A549 (cell line): ENCODE measurements at regions not wholly inside any gene's neighbourhood (a gene's known extent, or its start where the extent isn't known, plus 50 kb on each side); places are given as distances from the start of the nearest gene placed in this dataset.
"Not testable (repeated sequence)": the region's sequence is repeated elsewhere in the genome, so short reads cannot be mapped to it uniquely, and the experiment has no call there.

Experiments
- ATAC-seq, 2 experiments: fragments of 200-7000 bp in 1 of 2; fragments of >200 bp in 1 of 2; cut with Nextera tagmentation in 1 of 2; cut with Tn5 transposase in 1 of 2; 3 replicates each; pipeline versions ENCODE4 v1.8.0 to v1.9.1; 2018 to 2020; ENCODE audit warnings: mild to moderate bottlenecking in 1 of 2, moderate library complexity in 1 of 2
- CTCF ChIA-PET: fragments of 300-600 bp; sonication (Branson Sonifier 250); formaldehyde crosslinking; extraction: SDS; loops from one replicate; lab custom pipeline; 2021; ENCODE audit warnings: antibody characterized with exemption, inconsistent platforms; lab: Yijun Ruan, JAX
- POLR2A ChIA-PET: fragments of 350-600 bp; formaldehyde crosslinking; extraction: SDS; loops from one replicate; lab custom pipeline; 2021; ENCODE audit warnings: antibody characterized with exemption, inconsistent platforms; lab: Yijun Ruan, JAX
- DNase-seq, 2 experiments: peaks; one replicate each; pipeline versions ENCODE4 v3.0.0 to v3.0.0-alpha.2; 2011 to 2016; ENCODE audit warnings: low read depth in 1 of 2, low spot score in 1 of 2
- FAIRE-seq: peaks from 2 replicates; lab custom pipeline; 2011; peaks lifted over from hg19 to GRCh38; lab: Jason Lieb, UNC
- H3K27ac ChIP-seq, 2 experiments: fragments of >200 bp; sonication (Bioruptor Twin); formaldehyde crosslinking; 3 replicates each; pipeline ENCODE4 v1.5.1; 2016 to 2017
- H3K4me1 ChIP-seq: fragments of >200 bp; sonication (Bioruptor Twin); formaldehyde crosslinking; 3 replicates; pipeline ENCODE4 v1.6.1; 2016
- H3K4me2 ChIP-seq: fragments of >200 bp; sonication (Bioruptor Twin); formaldehyde crosslinking; 3 replicates; pipeline ENCODE4 v1.6.1; 2016
- H3K4me3 ChIP-seq: fragments of >200 bp; sonication (Bioruptor Twin); formaldehyde crosslinking; 3 replicates; pipeline ENCODE4 v1.5.1; 2016
- H3K9me3 ChIP-seq: fragments of >200 bp; sonication (Bioruptor Twin); formaldehyde crosslinking; 3 replicates; pipeline ENCODE4 v1.6.1; 2016
- BHLHE40 ChIP-seq: IDR thresholded peaks from 2 replicates; pipeline ENCODE4 v1.6.1; 2012; ENCODE audit warnings: low read depth, low read length, inconsistent platforms
- CEBPB ChIP-seq, 2 experiments: fragments of >200 bp in 1 of 2; sonication (Bioruptor Twin) in 1 of 2; formaldehyde crosslinking in 1 of 2; IDR thresholded peaks; 2 replicates each; pipeline ENCODE4 v1.6.1; 2012 to 2016
- EHF ChIP-seq: fragments of 250-450 bp; sonication (Bioruptor Pico); IDR thresholded peaks from 2 replicates; pipeline ENCODE4 v1.5.0; 2020; ENCODE audit warnings: mild to moderate bottlenecking
- EHMT2 ChIP-seq: fragments of 200-600 bp; sonication (generic); IDR thresholded peaks from 2 replicates; pipeline ENCODE4 v1.6.1; 2016; ENCODE audit warnings: antibody characterized with exemption, low read depth, mild to moderate bottlenecking, moderate library complexity
- FOSB ChIP-seq: fragments of 250-450 bp; sonication (Bioruptor Pico); IDR thresholded peaks from 2 replicates; pipeline ENCODE4 v1.5.0; 2020; ENCODE audit warnings: mild to moderate bottlenecking, moderate library complexity
- HDAC2 ChIP-seq: fragments of 200-600 bp; sonication (generic); IDR thresholded peaks from 2 replicates; pipeline ENCODE4 v1.6.1; 2016
- HEYL ChIP-seq: fragments of 250-450 bp; sonication (Bioruptor Pico); IDR thresholded peaks from 2 replicates; pipeline ENCODE4 v1.8.0; 2021; ENCODE audit warnings: mild to moderate bottlenecking, moderate library complexity
- HOXB5 ChIP-seq: fragments of 250-450 bp; sonication (Bioruptor Pico); IDR thresholded peaks from 2 replicates; pipeline ENCODE4 v1.5.0; 2020; ENCODE audit warnings: mild to moderate bottlenecking, moderate library complexity
- KDM5A ChIP-seq: fragments of 200-600 bp; sonication (generic); IDR thresholded peaks from 2 replicates; pipeline ENCODE4 v1.6.1; 2016; ENCODE audit warnings: antibody characterized with exemption, mild to moderate bottlenecking
- NPAS2 ChIP-seq: fragments of 250-450 bp; sonication (Bioruptor Pico); IDR thresholded peaks from 2 replicates; pipeline ENCODE4 v1.8.0; 2022; ENCODE audit warnings: mild to moderate bottlenecking, moderate library complexity, borderline replicate concordance
- NR3C1 ChIP-seq: fragments of >200 bp; sonication (Bioruptor Twin); formaldehyde crosslinking; IDR thresholded peaks from 3 replicates; pipeline ENCODE4 v1.6.1; 2017
- TFCP2L1 ChIP-seq: fragments of 250-450 bp; sonication (Bioruptor Pico); IDR thresholded peaks from 2 replicates; pipeline ENCODE4 v1.5.0; 2021; ENCODE audit warnings: mild to moderate bottlenecking
- TP53 ChIP-seq: fragments of 250-450 bp; sonication (Bioruptor Pico); IDR thresholded peaks from 2 replicates; pipeline ENCODE4 v1.5.0; 2021; ENCODE audit warnings: mild to moderate bottlenecking, moderate library complexity
- ZC3H11A ChIP-seq: fragments of 450-650 bp; IDR thresholded peaks from 2 replicates; pipeline ENCODE4 v1.6.1; 2014; ENCODE audit warnings: antibody characterized with exemption, mild to moderate bottlenecking
- ZNF302 ChIP-seq: fragments of 250-450 bp; sonication (Bioruptor Pico); IDR thresholded peaks from 2 replicates; pipeline ENCODE4 v1.9.0; 2021; ENCODE audit warnings: inconsistent platforms, mild to moderate bottlenecking, moderate library complexity
- ZSCAN20 ChIP-seq: fragments of 250-450 bp; sonication (Bioruptor Pico); IDR thresholded peaks from 2 replicates; pipeline ENCODE4 v1.8.0; 2022; ENCODE audit warnings: mild to moderate bottlenecking, moderate library complexity
- WGBS: methylation state at CpG from one replicate; pipeline ENCODE4 v1.1.6; 2017; ENCODE audit errors: missing lambda C conversion rate; 5-methylcytosine and 5-hydroxymethylcytosine counted together
- TF ChIP-seq, protein P1 (sequence below): fragments of 200-600 bp; sonication (generic); IDR thresholded peaks from 2 replicates; pipeline ENCODE4 v1.6.1; 2016; ENCODE audit warnings: antibody characterized with exemption, mild to moderate bottlenecking, moderate library complexity
- TF ChIP-seq, protein P2 (sequence below): IDR thresholded peaks from 2 replicates; pipeline ENCODE4 v1.6.1; 2012
- TF ChIP-seq, protein P3 (sequence below): IDR thresholded peaks from 2 replicates; pipeline ENCODE4 v1.6.1; 2012; ENCODE audit warnings: low read depth, borderline replicate concordance

DNA sequence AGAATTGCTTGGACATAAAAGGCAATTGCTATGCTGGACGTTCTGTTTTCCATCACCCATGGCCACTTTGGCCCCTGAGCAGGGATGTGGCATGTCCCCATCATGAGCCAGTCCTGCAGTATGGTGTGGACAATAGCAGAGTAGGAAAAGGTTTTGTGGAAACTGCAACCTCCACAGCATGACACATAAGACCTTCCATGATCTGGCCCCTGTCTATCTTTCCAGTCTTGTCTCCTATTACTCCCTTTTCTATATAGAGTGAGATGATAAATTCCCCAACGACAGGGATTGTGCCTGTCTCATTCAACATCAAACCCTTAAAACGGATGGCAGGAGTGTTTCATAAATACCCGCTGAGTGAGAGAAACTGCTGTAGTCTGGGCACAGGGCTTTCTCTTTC lies 174.7 kb upstream of the PTCH1 start:
- no peak overlapping the region for H3K4me3 ChIP-seq
- DNase-seq = no peak

DNA sequence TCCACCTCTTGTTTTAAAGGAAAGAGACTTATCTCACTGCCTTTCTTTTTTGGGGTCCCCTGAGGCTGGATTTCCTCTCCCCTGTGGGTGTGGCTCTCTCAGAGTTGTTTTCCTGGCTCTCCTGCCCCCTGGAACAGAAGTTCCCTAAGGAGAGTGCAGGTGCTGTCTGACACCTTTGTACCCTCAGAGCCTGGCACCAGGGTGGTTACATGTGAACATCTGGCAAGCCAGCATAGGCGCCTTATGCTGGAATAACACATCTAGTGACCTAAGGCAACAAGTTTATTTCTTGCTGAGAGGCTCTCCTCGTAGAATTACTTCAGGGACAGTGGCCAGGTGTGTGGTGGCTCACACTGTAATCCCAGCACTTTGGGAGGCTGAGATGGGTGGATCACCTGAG lies 172.9 kb upstream of the PTCH1 start:
- FAIRE-seq (no peak), ATAC-seq (no peak), DNase-seq (no peak)
- TF ChIP-seq ZSCAN20 (CRISPR knock-in tag) (no peak), TFCP2L1 (no peak), CEBPB (IDR thresholded peaks at IDR 0.05) (no peak), BHLHE40 (no peak), KDM5A (no peak), FOSB (CRISPR knock-in tag) (no peak), HOXB5 (CRISPR knock-in tag) (no peak), HEYL (CRISPR knock-in tag) (no peak), NPAS2 (no peak), EHMT2 (no peak)
- TF ChIP-seq, protein P1, sequence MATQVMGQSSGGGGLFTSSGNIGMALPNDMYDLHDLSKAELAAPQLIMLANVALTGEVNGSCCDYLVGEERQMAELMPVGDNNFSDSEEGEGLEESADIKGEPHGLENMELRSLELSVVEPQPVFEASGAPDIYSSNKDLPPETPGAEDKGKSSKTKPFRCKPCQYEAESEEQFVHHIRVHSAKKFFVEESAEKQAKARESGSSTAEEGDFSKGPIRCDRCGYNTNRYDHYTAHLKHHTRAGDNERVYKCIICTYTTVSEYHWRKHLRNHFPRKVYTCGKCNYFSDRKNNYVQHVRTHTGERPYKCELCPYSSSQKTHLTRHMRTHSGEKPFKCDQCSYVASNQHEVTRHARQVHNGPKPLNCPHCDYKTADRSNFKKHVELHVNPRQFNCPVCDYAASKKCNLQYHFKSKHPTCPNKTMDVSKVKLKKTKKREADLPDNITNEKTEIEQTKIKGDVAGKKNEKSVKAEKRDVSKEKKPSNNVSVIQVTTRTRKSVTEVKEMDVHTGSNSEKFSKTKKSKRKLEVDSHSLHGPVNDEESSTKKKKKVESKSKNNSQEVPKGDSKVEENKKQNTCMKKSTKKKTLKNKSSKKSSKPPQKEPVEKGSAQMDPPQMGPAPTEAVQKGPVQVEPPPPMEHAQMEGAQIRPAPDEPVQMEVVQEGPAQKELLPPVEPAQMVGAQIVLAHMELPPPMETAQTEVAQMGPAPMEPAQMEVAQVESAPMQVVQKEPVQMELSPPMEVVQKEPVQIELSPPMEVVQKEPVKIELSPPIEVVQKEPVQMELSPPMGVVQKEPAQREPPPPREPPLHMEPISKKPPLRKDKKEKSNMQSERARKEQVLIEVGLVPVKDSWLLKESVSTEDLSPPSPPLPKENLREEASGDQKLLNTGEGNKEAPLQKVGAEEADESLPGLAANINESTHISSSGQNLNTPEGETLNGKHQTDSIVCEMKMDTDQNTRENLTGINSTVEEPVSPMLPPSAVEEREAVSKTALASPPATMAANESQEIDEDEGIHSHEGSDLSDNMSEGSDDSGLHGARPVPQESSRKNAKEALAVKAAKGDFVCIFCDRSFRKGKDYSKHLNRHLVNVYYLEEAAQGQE = no peak
- TF ChIP-seq, protein P2, sequence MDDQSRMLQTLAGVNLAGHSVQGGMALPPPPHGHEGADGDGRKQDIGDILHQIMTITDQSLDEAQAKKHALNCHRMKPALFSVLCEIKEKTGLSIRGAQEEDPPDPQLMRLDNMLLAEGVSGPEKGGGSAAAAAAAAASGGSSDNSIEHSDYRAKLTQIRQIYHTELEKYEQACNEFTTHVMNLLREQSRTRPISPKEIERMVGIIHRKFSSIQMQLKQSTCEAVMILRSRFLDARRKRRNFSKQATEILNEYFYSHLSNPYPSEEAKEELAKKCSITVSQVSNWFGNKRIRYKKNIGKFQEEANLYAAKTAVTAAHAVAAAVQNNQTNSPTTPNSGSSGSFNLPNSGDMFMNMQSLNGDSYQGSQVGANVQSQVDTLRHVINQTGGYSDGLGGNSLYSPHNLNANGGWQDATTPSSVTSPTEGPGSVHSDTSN = no peak
- 50% methylated on average over 2 of the region's 2 CpGs for WGBS
- Histone ChIP-seq H3K27ac (no peak overlapping the region), H3K4me1 (no peaks in the 10 kb centered on the region), H3K4me2 (no peak overlapping the region), H3K9me3 (peaks cover 3% of the 10 kb centered on the region; the same call in 1 of the 3 replicates), H3K4me3 (no peak overlapping the region)
- POLR2A ChIA-PET = no interaction called here
- CTCF ChIA-PET = no interaction called here

More for the DNA sequence above, 174.7 kb upstream of the PTCH1 start:
- TF ChIP-seq ZSCAN20 (CRISPR knock-in tag) (no peak), ZC3H11A (no peak), EHF (no peak), BHLHE40 (no peak), CEBPB (IDR thresholded peaks at IDR 0.05) (no peak), NR3C1 (no peak), TP53 (CRISPR knock-in tag) (no peak)
- Histone ChIP-seq H3K27ac (no peak overlapping the region), H3K4me2 (no peak overlapping the region), H3K4me1 (no peaks in the 10 kb centered on the region), H3K9me3 (peaks cover 14% of the 10 kb centered on the region; the same call in 2 of the 3 replicates)
- no peak for ATAC-seq
- CTCF ChIA-PET = no interaction called here
- no peak for FAIRE-seq
- 50% methylated on average over 4 of the region's 4 CpGs for whole genome bisulfite sequencing
- POLR2A ChIA-PET = no interaction called here

DNA sequence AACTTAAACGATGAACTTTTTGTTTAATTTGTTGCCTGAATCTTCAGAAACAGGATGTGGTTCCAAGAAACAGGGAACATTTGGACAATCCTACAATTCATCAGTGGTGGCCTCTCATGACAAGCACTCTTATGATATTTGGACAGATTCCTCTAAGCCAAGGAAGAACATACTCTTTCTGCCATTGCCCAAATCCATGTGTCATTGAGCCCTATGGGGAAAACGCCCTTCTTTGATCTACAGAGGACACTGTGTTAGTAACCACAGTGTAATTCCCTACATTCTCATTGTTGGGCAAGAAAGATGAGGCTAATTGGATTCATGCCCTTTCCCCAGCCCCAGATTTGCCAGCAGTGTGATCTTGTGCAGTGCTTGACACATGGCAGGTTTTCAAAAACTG lies 167.7 kb upstream of the PTCH1 start:
- ChIA-PET CTCF (interaction anchor here (1.3 kb wide), 1 partner anchor 9 kb away, joined by 3 read pairs; no protein-coding TSS in a partner anchor), POLR2A (no interaction called here)
- Histone ChIP-seq H3K4me1 (no peaks in the 10 kb centered on the region), H3K9me3 (no peaks in the 10 kb centered on the region), H3K4me3 (no peak overlapping the region), H3K4me2 (no peak overlapping the region), H3K27ac (no peak overlapping the region)
- DNase-seq = no peak
- no peak for FAIRE-seq
- ATAC-seq = no peak
- 49% methylated on average over 2 of the region's 2 CpGs for WGBS
- TF ChIP-seq, protein P3, sequence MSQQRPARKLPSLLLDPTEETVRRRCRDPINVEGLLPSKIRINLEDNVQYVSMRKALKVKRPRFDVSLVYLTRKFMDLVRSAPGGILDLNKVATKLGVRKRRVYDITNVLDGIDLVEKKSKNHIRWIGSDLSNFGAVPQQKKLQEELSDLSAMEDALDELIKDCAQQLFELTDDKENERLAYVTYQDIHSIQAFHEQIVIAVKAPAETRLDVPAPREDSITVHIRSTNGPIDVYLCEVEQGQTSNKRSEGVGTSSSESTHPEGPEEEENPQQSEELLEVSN = no peak
- TF ChIP-seq HDAC2 (no peak), ZNF302 (CRISPR knock-in tag) (no peak), HOXB5 (CRISPR knock-in tag) (no peak)

DNA sequence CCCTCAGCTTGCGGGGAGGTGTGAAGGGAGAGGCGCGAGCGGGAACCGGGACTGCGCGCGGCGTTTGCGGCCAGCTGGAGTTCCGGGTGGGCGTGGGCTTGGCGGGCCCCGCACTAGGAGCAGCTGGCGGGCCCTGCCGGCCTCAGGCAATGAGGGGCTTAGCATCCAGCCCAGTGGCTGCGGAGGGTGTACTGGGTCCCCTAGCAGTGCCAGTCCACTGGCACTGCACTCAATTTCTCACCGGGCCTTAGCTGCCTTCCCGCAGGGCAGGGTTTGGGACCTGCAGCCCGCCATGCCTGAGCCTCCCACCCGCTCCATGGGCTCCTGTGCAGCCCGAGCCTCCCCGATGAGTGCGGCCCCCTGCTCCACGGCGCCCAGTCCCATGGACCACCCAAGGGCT lies 163.5 kb upstream of the PTCH1 start:
- DNase-seq, POLR2A ChIA-PET, H3K4me2 ChIP-seq, H3K9me3 ChIP-seq, ATAC-seq, H3K4me3 ChIP-seq, H3K27ac ChIP-seq, H3K4me1 ChIP-seq, FAIRE-seq: not testable (repeated sequence)
- WGBS = 86% methylated on average over 26 of the region's 26 CpGs
- CTCF ChIA-PET = interaction anchor here (1.8 kb wide), 1 partner anchor 10 kb away, joined by 3 read pairs; no protein-coding TSS in a partner anchor
